ENCODE measurements at regions not wholly inside any gene's neighbourhood (a gene's known extent, or its start where the extent isn't known, plus 50 kb on each side); places are given as distances from the start of the nearest gene placed in this dataset.

DNA sequence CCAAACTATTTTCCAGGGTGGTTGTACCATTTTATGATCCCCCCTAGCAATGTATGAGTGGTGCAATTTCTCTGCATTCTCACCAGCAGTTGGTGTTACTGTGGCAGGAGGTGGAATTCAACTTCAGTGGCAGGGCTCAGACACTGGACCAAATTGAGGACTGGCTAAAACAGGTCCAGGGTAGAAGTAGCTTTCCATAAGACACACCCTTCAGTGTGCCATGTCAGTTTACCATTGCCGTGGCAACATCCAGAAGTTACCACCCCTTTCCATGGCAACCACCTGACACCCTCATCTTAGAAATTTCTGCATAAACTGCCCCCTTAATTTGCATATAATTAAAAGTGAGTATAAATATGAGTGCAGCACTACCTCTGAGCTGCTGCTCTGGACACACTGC lies 180.7 kb upstream of the GGTLC1 start:
- WGBS (ENCODE audit: insufficient coverage): no CpG with 5 or more reads among the region's 1 CpG
- DNase-seq (no peak), ATAC-seq (ENCODE audit: low read depth) (no peak)
- ChIA-PET CTCF (no interaction called here), POLR2A (no interaction called here)
- Histone ChIP-seq H3K36me3 (replicated peaks in 1 of 2; ENCODE audit: control extremely low read depth in 1 of 2, control insufficient read depth in 1 of 2, extremely low read depth in 1 of 2, insufficient read depth in 2 of 2, low read length in 1 of 2) (no peaks in the 10 kb centered on the region), H3K9ac (ENCODE audit: low read length) (no peak overlapping the region), H3K27ac (ENCODE audit: low read length in 2 of 2) (no peak overlapping the region), H3K4me2 (replicated peaks; ENCODE audit: low read depth, low read length, poor library complexity, severe bottlenecking) (no peak overlapping the region), H3K4me3 (ENCODE audit: control extremely low read depth in 1 of 5, extremely low read depth in 1 of 5, insufficient read depth in 1 of 5, low read depth in 2 of 5, low read length in 4 of 5) (no peak overlapping the region), H4K20me1 (ENCODE audit: control insufficient read depth, insufficient read depth, low read length, poor library complexity, severe bottlenecking) (no peaks in the 10 kb centered on the region), H3K4me1 (ENCODE audit: control insufficient read depth in 2 of 2, insufficient read depth in 2 of 2, low read length in 2 of 2) (no peaks in the 10 kb centered on the region), H3K79me2 (ENCODE audit: control insufficient read depth, insufficient read depth, low read length) (no peaks in the 10 kb centered on the region), H3K27me3 (replicated peaks in 1 of 4; ENCODE audit: control extremely low read depth in 1 of 4, control insufficient read depth in 3 of 4, insufficient read depth in 4 of 4, low read length in 3 of 4) (peaks cover 0 to under 1% (median 0%) of the 10 kb centered on the region in 4 experiments), H2AFZ (ENCODE audit: insufficient read depth, low read depth, low read length, poor library complexity, severe bottlenecking) (no peak overlapping the region), H3K9me3 (ENCODE audit: control extremely low read depth in 1 of 3, control insufficient read depth in 2 of 3, insufficient read depth in 1 of 3, low read length in 2 of 3) (peaks cover 0 to 11% (median 0%) of the 10 kb centered on the region in 3 donors)
- Mint-ChIP-seq H3K27me3 (peaks cover 6% of the 10 kb centered on the region), H3K27ac (no peak overlapping the region), H3K4me1 (no peaks in the 10 kb centered on the region), H3K4me3 (no peak overlapping the region), H3K9me3 (ENCODE audit: insufficient read depth) (no peaks in the 10 kb centered on the region)
- intact Hi-C loops (cut with micrococcal nuclease): no loop called here
- TF ChIP-seq EZH2 (IDR thresholded peaks at IDR 0.05; ENCODE audit: borderline replicate concordance, insufficient read depth, low read depth, low read length, poor library complexity, severe bottlenecking): no peak
- TF ChIP-seq, protein P1, sequence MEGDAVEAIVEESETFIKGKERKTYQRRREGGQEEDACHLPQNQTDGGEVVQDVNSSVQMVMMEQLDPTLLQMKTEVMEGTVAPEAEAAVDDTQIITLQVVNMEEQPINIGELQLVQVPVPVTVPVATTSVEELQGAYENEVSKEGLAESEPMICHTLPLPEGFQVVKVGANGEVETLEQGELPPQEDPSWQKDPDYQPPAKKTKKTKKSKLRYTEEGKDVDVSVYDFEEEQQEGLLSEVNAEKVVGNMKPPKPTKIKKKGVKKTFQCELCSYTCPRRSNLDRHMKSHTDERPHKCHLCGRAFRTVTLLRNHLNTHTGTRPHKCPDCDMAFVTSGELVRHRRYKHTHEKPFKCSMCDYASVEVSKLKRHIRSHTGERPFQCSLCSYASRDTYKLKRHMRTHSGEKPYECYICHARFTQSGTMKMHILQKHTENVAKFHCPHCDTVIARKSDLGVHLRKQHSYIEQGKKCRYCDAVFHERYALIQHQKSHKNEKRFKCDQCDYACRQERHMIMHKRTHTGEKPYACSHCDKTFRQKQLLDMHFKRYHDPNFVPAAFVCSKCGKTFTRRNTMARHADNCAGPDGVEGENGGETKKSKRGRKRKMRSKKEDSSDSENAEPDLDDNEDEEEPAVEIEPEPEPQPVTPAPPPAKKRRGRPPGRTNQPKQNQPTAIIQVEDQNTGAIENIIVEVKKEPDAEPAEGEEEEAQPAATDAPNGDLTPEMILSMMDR (IDR thresholded peaks at IDR 0.05): no peak

DNA sequence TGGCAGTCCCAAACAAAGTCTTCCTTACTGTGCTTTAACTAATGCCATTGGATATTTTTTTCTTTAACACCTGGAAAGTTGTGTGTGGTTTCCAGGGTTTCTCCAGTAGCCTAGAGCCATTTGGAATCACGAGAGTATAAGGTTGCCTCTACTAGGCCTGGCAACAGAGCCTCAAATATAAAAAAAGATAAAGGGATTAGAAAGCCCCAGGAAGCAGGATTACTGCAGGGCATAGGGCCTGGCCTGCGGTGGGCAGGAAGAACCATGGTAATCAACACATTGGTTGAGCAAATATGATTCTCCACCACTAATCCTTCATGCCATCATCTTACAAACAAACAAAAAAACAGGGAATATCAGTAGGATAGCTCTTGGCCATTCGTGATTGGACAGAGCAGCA lies 177.8 kb upstream of the GGTLC1 start:
- H3K4me3 Mint-ChIP-seq: no peak overlapping the region
- peaks cover 5% of the 10 kb centered on the region for H3K27me3 Mint-ChIP-seq
- no peak for TF ChIP-seq EZH2 (IDR thresholded peaks at IDR 0.05; ENCODE audit: borderline replicate concordance, insufficient read depth, low read depth, low read length, poor library complexity, severe bottlenecking)
- TF ChIP-seq, protein P1 (IDR thresholded peaks at IDR 0.05): no peak
- H3K9me3 Mint-ChIP-seq (ENCODE audit: insufficient read depth): no peaks in the 10 kb centered on the region
- H3K4me2 ChIP-seq (replicated peaks; ENCODE audit: low read depth, low read length, poor library complexity, severe bottlenecking): no peak overlapping the region
- ATAC-seq (ENCODE audit: low read depth) (no peak), DNase-seq (no peak)
- no peak overlapping the region for H3K27ac Mint-ChIP-seq
- no peaks in the 10 kb centered on the region for H3K9me3 ChIP-seq (ENCODE audit: control extremely low read depth in 1 of 3, control insufficient read depth in 2 of 3, insufficient read depth in 1 of 3, low read length in 2 of 3)
- no peaks in the 10 kb centered on the region for H3K4me1 ChIP-seq (ENCODE audit: control insufficient read depth in 2 of 2, insufficient read depth in 2 of 2, low read length in 2 of 2)
- H3K4me3 ChIP-seq (ENCODE audit: control extremely low read depth in 1 of 5, extremely low read depth in 1 of 5, insufficient read depth in 1 of 5, low read depth in 2 of 5, low read length in 4 of 5): no peak overlapping the region
- no peak overlapping the region for H2AFZ ChIP-seq (ENCODE audit: insufficient read depth, low read depth, low read length, poor library complexity, severe bottlenecking)
- WGBS (ENCODE audit: insufficient coverage): 64% methylated on average over 1 of the region's 3 CpGs
- H3K4me1 Mint-ChIP-seq: no peaks in the 10 kb centered on the region
- H3K36me3 ChIP-seq (replicated peaks in 1 of 2; ENCODE audit: control extremely low read depth in 1 of 2, control insufficient read depth in 1 of 2, extremely low read depth in 1 of 2, insufficient read depth in 2 of 2, low read length in 1 of 2): no peaks in the 10 kb centered on the region
- no peaks in the 10 kb centered on the region for H3K27me3 ChIP-seq (replicated peaks in 1 of 4; ENCODE audit: control extremely low read depth in 1 of 4, control insufficient read depth in 3 of 4, insufficient read depth in 4 of 4, low read length in 3 of 4)
- no peak overlapping the region for H3K9ac ChIP-seq (ENCODE audit: low read length)
- H3K79me2 ChIP-seq (ENCODE audit: control insufficient read depth, insufficient read depth, low read length): no peaks in the 10 kb centered on the region
- ChIA-PET CTCF (no interaction called here), POLR2A (no interaction called here)
- intact Hi-C loops (cut with micrococcal nuclease): no loop called here
- H4K20me1 ChIP-seq (ENCODE audit: control insufficient read depth, insufficient read depth, low read length, poor library complexity, severe bottlenecking): no peaks in the 10 kb centered on the region
- no peak overlapping the region for H3K27ac ChIP-seq (ENCODE audit: low read length in 2 of 2)
